ENCODE measurements at regions not wholly inside any gene's neighbourhood (a gene's known extent, or its start where the extent isn't known, plus 50 kb on each side); places are given as distances from the start of the nearest gene placed in this dataset.

- TF ChIP-seq CTCF (IDR thresholded peaks at IDR 0.05; ENCODE audit: insufficient read depth, low read length, poor library complexity, severe bottlenecking) = no peak
- no peak for TF ChIP-seq EZH2phosphoT487 (conservative IDR thresholded peaks at IDR 0.05; ENCODE audit: low read length)
Observed at GRCh38 chr17:79353548-79353947, 257.3 kb downstream of the RBFOX3 start.

Measured in SU-DHL-6 (cell line).